ENCODE measurements at regions not wholly inside any gene's neighbourhood (a gene's known extent, or its start where the extent isn't known, plus 50 kb on each side); places are given as distances from the start of the nearest gene placed in this dataset.

DNA sequence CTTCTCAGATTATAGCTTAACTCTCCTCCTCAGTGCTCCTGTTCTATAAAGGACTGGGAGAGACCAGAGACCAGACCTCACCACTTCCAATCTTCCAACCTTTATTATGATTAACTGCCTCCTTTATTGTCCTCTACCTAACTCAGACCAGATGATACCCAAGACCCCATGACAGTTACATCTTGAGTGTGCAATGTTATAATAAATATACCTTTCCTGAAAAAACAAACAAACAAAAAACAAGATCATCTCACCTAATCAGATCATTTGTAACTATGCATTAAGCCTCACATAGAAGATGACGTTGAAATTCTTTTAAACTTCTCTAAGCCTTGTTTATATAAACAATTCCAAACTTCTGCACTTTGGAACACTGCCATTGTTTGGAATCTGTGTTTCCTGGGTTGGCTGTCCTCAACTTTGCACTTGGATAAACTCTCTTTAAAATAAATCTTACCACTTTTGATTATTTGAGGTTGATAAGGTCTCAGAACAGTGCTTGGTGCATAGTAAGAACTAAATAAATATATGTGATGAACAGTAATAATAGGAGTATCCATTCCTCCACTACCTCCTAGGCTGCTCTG is 342.7 kb downstream of the TDRD15 start:
- TF ChIP-seq, protein P1, sequence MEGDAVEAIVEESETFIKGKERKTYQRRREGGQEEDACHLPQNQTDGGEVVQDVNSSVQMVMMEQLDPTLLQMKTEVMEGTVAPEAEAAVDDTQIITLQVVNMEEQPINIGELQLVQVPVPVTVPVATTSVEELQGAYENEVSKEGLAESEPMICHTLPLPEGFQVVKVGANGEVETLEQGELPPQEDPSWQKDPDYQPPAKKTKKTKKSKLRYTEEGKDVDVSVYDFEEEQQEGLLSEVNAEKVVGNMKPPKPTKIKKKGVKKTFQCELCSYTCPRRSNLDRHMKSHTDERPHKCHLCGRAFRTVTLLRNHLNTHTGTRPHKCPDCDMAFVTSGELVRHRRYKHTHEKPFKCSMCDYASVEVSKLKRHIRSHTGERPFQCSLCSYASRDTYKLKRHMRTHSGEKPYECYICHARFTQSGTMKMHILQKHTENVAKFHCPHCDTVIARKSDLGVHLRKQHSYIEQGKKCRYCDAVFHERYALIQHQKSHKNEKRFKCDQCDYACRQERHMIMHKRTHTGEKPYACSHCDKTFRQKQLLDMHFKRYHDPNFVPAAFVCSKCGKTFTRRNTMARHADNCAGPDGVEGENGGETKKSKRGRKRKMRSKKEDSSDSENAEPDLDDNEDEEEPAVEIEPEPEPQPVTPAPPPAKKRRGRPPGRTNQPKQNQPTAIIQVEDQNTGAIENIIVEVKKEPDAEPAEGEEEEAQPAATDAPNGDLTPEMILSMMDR (IDR thresholded peaks at IDR 0.05; ENCODE audit: borderline replicate concordance, extremely low read depth, low read length, poor library complexity, severe bottlenecking) = no peak
- no peak for TF ChIP-seq EZH2 (IDR thresholded peaks at IDR 0.05; ENCODE audit: borderline replicate concordance, low read depth, low read length, severe bottlenecking)

All from DND-41 (cell line).